Panc1 (cell line): ENCODE measurements at regions not wholly inside any gene's neighbourhood (a gene's known extent, or its start where the extent isn't known, plus 50 kb on each side); places are given as distances from the start of the nearest gene placed in this dataset.

Experiments used
- ATAC-seq: fragments of 200-7000 bp; cut with Tn5 transposase; 2 replicates; pipeline ENCODE4 v1.9.1; 2020; ENCODE audit warnings: mild to moderate bottlenecking, moderate library complexity
- BruUV-seq: library from RNA; stranded (reverse); fragments of 400-500 nt; replicated peaks from 2 replicates; lab custom pipeline; 2021; lab: Mats Ljungman, UMichigan
- CTCF ChIA-PET: fragments of 300-600 bp; sonication (Branson Sonifier 250); formaldehyde crosslinking; loops from one replicate; lab custom pipeline; 2022; ENCODE audit warnings: antibody characterized with exemption; lab: Charles Lee
- POLR2A ChIA-PET: fragments of 300-600 bp; sonication (Branson Sonifier 250); formaldehyde crosslinking; loops from one replicate; lab custom pipeline; 2022; ENCODE audit warnings: antibody characterized with exemption; lab: Charles Lee
- DNase-seq: peaks from one replicate; pipeline ENCODE4 v3.0.0-alpha.2; 2010; ENCODE audit warnings: low read depth, low spot score
- H3K27ac ChIP-seq: 2 replicates; pipeline ENCODE4 v1.5.1; 2011; ENCODE audit warnings: mild to moderate bottlenecking, low read length, inconsistent platforms
- H3K27me3 ChIP-seq: fragments of 200-500 bp; sonication (Bioruptor generic); 2 replicates; pipeline ENCODE4 v1.6.0; 2014; ENCODE audit warnings: low read length, inconsistent platforms; ENCODE audit not compliant: control insufficient read depth, insufficient read depth
- H3K36me3 ChIP-seq: fragments of 200-500 bp; sonication (Bioruptor generic); 2 replicates; pipeline ENCODE4 v1.5.1; 2014; ENCODE audit warnings: inconsistent platforms, mild to moderate bottlenecking, low read length, moderate library complexity; ENCODE audit not compliant: control insufficient read depth, insufficient read depth
- H3K4me1 ChIP-seq: 2 replicates; pipeline ENCODE4 v1.5.1; 2011; ENCODE audit warnings: inconsistent platforms, mild to moderate bottlenecking, low read length, moderate library complexity; ENCODE audit not compliant: control insufficient read depth, insufficient read depth
- H3K4me3 ChIP-seq, 2 experiments: 2 replicates each; pipeline ENCODE4 v1.5.1; 2011 to 2012; ENCODE audit warnings: low read depth in 2 of 2, low read length in 2 of 2, mild to moderate bottlenecking in 2 of 2, inconsistent platforms in 1 of 2, moderate library complexity in 1 of 2
- H3K9me3 ChIP-seq: fragments of 200-500 bp; sonication (Bioruptor generic); 2 replicates; pipeline ENCODE4 v1.5.1; 2014; ENCODE audit warnings: low read depth, mild to moderate bottlenecking, inconsistent platforms, low read length, moderate library complexity; ENCODE audit not compliant: control insufficient read depth, insufficient read depth
- CTCF ChIP-seq: fragments of 450-650 bp; IDR thresholded peaks from 2 replicates; pipeline ENCODE4 v1.5.1; 2017; ENCODE audit warnings: mild to moderate bottlenecking
- POLR2AphosphoS5 ChIP-seq: IDR thresholded peaks from 2 replicates; pipeline ENCODE4 v1.6.1; 2012; ENCODE audit warnings: mild to moderate bottlenecking, low read depth, low read length, moderate library complexity
- REST ChIP-seq, 2 experiments: IDR thresholded peaks; 2 replicates each; pipeline ENCODE4 v1.6.1; 2011 to 2012; ENCODE audit warnings: low read depth in 2 of 2, control low read depth in 1 of 2, low read length in 1 of 2, mild to moderate bottlenecking in 1 of 2, moderate library complexity in 1 of 2; ENCODE audit not compliant: insufficient read depth in 1 of 2
- SIN3A ChIP-seq: IDR thresholded peaks from 2 replicates; pipeline ENCODE4 v1.6.1; 2012; ENCODE audit warnings: low read depth, mild to moderate bottlenecking, low read length, moderate library complexity, borderline replicate concordance; ENCODE audit not compliant: insufficient read depth
- TCF7L2 ChIP-seq: IDR thresholded peaks from 2 replicates; pipeline ENCODE4 v1.6.1; 2011; ENCODE audit warnings: mild to moderate bottlenecking, low read depth, low read length, inconsistent platforms
- in situ Hi-C: cut with HindIII; loops from 2 replicates; pipeline ENCODE4 v1.10.0; 2016; ENCODE audit warnings: low sequenced_read_pairs, low pct_unique_long_range_greater_than_20kb
- intact Hi-C: fragments of 100-400 bp; cut with micrococcal nuclease; formaldehyde crosslinking; loops from one replicate; pipeline ENCODE4 v1.10.0; 2022; ENCODE audit not compliant: unreplicated experiment

GRCh38 chr2:5315512-5315911 lies 376.7 kb upstream of the SOX11 start:
- no TSS peak for BruUV-seq
- Histone ChIP-seq H3K36me3 (no peaks in the 10 kb centered on the region), H3K27me3 (no peaks in the 10 kb centered on the region), H3K9me3 (no peaks in the 10 kb centered on the region), H3K4me1 (no peaks in the 10 kb centered on the region), H3K27ac (no peak overlapping the region), H3K4me3 (no peak overlapping the region)
- ATAC-seq (no peak), DNase-seq (no peak)
- CTCF ChIA-PET, result no interaction called here
- TF ChIP-seq SIN3A (no peak), CTCF (no peak)
- POLR2A ChIA-PET, result no interaction called here
- intact Hi-C loops, result no loop called here
- in situ Hi-C loops, result no loop called here

- intact Hi-C loops (no loop called here), in situ Hi-C loops (no loop called here)
- no peak for ATAC-seq
- no peak for TF ChIP-seq POLR2AphosphoS5
- TF ChIP-seq REST (IDR thresholded peaks at IDR 0.05; ENCODE audit: insufficient read depth in 1 of 2, low read depth in 2 of 2, low read length in 1 of 2), result no peak
- no peak for TF ChIP-seq SIN3A
- TF ChIP-seq CTCF, result no peak
- no peak for TF ChIP-seq TCF7L2
- Histone ChIP-seq H3K9me3 (no peaks in the 10 kb centered on the region), H3K4me3 (no peak overlapping the region), H3K36me3 (no peaks in the 10 kb centered on the region), H3K27me3 (no peaks in the 10 kb centered on the region), H3K27ac (no peak overlapping the region), H3K4me1 (no peaks in the 10 kb centered on the region)
- DNase-seq, result no peak
- BruUV-seq, result no TSS peak
- ChIA-PET POLR2A (no interaction called here), CTCF (no interaction called here)
Observed at GRCh38 chr2:5316001-5316490, 376.1 kb upstream of the SOX11 start.
